Activated CD8-positive, alpha-beta T cell treated with anti-CD3 and anti-CD28 coated beads for 36 hours (primary cell): ENCODE measurements at regions not wholly inside any gene's neighbourhood (a gene's known extent, or its start where the extent isn't known, plus 50 kb on each side); places are given as distances from the start of the nearest gene placed in this dataset.

Source experiments
- ATAC-seq: fragments of 200-7000 bp; cut with Tn5 transposase; one replicate; pipeline ENCODE4 v1.10.0; 2021; ENCODE audit warnings: mild to moderate bottlenecking, moderate library complexity
- CTCF ChIA-PET: fragments of 350-600 bp; sonication (Branson Sonifier 250); formaldehyde crosslinking; loops from one replicate; lab custom pipeline; 2021; ENCODE audit warnings: antibody characterized with exemption; lab: Charles Lee
- POLR2A ChIA-PET: fragments of 350-600 bp; sonication (Branson Sonifier 250); formaldehyde crosslinking; loops from one replicate; lab custom pipeline; 2021; ENCODE audit warnings: antibody characterized with exemption; lab: Charles Lee
- DNase-seq: peaks from one replicate; pipeline ENCODE4 v3.0.0-alpha.2; 2020
- H3K27ac Mint-ChIP-seq: one replicate; pipeline ENCODE4 v1.8.0; 2021; ENCODE audit warnings: mild to moderate bottlenecking, mixed read lengths
- H3K27me3 Mint-ChIP-seq: one replicate; pipeline ENCODE4 v1.8.0; 2021; ENCODE audit warnings: mixed read lengths
- H3K36me3 Mint-ChIP-seq: one replicate; pipeline ENCODE4 v1.8.0; 2021; ENCODE audit warnings: low read depth, mixed read lengths
- H3K4me1 Mint-ChIP-seq: one replicate; pipeline ENCODE4 v1.8.0; 2021; ENCODE audit warnings: low read depth, mixed read lengths
- H3K4me3 Mint-ChIP-seq: one replicate; pipeline ENCODE4 v1.8.0; 2021; ENCODE audit warnings: mild to moderate bottlenecking, moderate library complexity, mixed read lengths
- H3K9me3 Mint-ChIP-seq: one replicate; pipeline ENCODE4 v1.8.0; 2021; ENCODE audit warnings: mixed read lengths
- intact Hi-C: fragments of 100-400 bp; cut with micrococcal nuclease; formaldehyde crosslinking; loops from one replicate; pipeline ENCODE4 v1.10.0; 2022
- TF ChIP-seq, protein P1 (sequence below): fragments of 200-600 bp; IDR thresholded peaks from one replicate; pipeline ENCODE4 v1.8.0; 2022; ENCODE audit warnings: antibody characterized with exemption, mild to moderate bottlenecking

DNA sequence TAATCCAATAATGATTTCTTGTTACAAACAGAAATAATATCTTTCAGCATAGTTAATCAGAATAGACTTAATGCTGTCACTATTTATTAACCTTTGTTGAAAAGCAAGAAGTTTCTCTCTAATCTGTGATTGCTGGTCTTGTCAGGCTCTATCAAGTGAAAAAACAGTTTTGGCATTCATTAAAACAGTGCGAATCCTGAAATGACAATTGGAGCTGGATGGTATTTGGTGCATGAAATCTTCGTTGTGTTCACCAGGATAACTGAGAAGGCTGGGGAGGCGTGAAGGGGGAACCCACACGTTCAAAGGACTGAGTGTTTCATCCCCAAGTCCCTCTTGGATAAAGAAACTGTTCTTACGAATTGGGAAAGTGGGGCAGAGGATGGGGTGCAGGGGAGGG is 190.2 kb upstream of the MYL2 start:
- CTCF ChIA-PET, result no interaction called here
- no peak overlapping the region for H3K4me3 Mint-ChIP-seq
- intact Hi-C loops, result no loop called here
- H3K9me3 Mint-ChIP-seq, result no peaks in the 10 kb centered on the region
- H3K27me3 Mint-ChIP-seq, result no peaks in the 10 kb centered on the region
- ATAC-seq, result no peak
- no peak overlapping the region for H3K27ac Mint-ChIP-seq
- H3K4me1 Mint-ChIP-seq, result peaks cover 4% of the 10 kb centered on the region
- no peak for DNase-seq
- no peaks in the 10 kb centered on the region for H3K36me3 Mint-ChIP-seq
- TF ChIP-seq, protein P1, sequence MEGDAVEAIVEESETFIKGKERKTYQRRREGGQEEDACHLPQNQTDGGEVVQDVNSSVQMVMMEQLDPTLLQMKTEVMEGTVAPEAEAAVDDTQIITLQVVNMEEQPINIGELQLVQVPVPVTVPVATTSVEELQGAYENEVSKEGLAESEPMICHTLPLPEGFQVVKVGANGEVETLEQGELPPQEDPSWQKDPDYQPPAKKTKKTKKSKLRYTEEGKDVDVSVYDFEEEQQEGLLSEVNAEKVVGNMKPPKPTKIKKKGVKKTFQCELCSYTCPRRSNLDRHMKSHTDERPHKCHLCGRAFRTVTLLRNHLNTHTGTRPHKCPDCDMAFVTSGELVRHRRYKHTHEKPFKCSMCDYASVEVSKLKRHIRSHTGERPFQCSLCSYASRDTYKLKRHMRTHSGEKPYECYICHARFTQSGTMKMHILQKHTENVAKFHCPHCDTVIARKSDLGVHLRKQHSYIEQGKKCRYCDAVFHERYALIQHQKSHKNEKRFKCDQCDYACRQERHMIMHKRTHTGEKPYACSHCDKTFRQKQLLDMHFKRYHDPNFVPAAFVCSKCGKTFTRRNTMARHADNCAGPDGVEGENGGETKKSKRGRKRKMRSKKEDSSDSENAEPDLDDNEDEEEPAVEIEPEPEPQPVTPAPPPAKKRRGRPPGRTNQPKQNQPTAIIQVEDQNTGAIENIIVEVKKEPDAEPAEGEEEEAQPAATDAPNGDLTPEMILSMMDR, result no peak
- POLR2A ChIA-PET, result interaction anchor here (0.5 kb wide), 1 partner anchor 1913 kb away, joined by 3 read pairs; no protein-coding TSS in a partner anchor

DNA sequence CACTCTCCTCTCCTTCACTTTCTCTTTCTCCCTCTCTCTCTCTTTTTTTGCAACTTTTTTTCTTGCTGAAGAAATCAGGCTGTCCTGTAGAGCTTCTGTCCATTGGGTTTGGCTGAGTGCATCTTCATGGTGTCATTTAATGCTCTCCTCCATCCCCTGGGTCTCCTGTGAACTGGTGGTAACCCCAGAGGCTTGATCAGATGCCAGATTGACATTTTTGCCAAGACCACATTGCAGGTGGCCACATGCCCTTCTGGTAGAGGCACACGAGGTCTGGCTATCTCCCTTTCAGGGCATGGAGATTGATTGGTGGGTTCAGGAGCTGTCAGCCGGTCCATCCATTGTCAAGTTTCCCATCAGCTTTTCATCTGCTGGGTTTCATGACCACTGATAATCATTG is 188.3 kb upstream of the MYL2 start:
- ChIA-PET CTCF (interaction anchor here (1.1 kb wide), 1 partner anchor 107 kb away, joined by 4 read pairs; no protein-coding TSS in a partner anchor), POLR2A (interaction anchor here (0.7 kb wide), 1 partner anchor 672 kb away, joined by 4 read pairs; no protein-coding TSS in a partner anchor)
- TF ChIP-seq, protein P1, result no peak
- Mint-ChIP-seq H3K27ac (no peak overlapping the region), H3K4me3 (no peak overlapping the region), H3K36me3 (no peaks in the 10 kb centered on the region), H3K4me1 (peaks cover 4% of the 10 kb centered on the region), H3K9me3 (no peaks in the 10 kb centered on the region), H3K27me3 (no peaks in the 10 kb centered on the region)
- DNase-seq, result no peak
- intact Hi-C loops, result no loop called here
- ATAC-seq, result no peak

DNA sequence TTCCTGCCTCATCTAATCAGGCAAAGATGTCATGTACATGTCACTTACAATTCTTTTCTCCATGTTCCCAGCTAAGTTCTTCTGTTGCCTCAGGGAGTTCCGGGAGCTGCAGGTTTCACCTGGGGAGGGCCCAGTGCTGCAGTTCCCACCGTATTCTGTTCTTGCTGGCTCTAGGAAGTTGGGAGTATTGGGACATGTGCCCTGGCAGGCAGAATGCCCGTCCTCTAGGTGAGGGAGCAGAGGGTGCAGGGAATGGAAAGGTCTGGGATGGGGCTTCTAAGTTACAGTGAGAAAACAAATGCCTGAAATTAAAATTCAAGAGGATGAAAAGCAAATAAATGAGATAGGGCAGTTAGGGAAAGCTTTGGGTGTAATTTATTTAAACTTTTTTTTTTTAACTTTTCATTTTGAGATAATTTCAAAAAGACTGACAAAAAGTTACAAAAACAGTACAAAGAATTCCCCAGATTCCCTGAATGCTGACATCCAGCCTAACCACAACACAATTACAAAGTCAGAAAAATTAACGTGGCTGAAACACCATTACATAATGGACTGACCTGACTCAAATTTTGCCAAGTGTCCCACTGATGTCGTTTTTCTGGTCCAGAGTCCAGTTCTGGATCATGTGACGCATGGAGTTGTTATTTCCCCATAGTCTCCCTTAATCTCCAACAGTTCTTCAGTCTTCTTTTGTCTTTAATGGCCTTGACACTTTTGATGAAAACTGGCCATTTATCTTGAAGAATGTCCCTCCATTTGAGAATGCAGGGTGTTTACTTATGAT is 187.2 kb upstream of the MYL2 start:
- H3K27ac Mint-ChIP-seq, result no peak overlapping the region
- intact Hi-C loops, result no loop called here
- H3K27me3 Mint-ChIP-seq, result no peaks in the 10 kb centered on the region
- H3K9me3 Mint-ChIP-seq, result no peaks in the 10 kb centered on the region
- ATAC-seq (no peak), DNase-seq (no peak)
- H3K36me3 Mint-ChIP-seq, result no peaks in the 10 kb centered on the region
- ChIA-PET CTCF (no interaction called here), POLR2A (interaction anchor here (0.6 kb wide), 1 partner anchor 153 kb away, joined by 3 read pairs; no protein-coding TSS in a partner anchor)
- H3K4me1 Mint-ChIP-seq, result peaks cover 4% of the 10 kb centered on the region
- no peak overlapping the region for H3K4me3 Mint-ChIP-seq
- TF ChIP-seq, protein P1, result no peak

DNA sequence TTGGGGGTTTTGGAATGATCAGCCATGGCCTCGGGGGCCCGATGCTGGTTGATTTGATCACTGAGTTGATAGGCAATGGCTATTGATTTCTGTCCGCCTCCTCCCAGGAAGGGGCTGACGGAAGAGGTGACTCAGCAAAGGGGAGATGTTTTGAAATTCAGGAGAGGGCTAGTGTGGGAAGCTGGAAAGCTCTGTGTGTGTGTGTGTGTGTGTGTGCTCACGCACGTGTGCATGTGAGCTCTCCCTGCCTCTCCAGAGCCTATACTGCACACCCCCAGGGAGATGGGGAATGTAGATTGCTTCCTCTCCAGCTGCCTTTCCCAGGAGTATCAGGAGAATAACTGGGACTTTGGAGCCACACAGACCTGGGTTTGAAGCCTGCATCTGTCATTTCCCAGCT is 184.9 kb upstream of the MYL2 start:
- Mint-ChIP-seq H3K4me1 (no peaks in the 10 kb centered on the region), H3K27me3 (no peaks in the 10 kb centered on the region), H3K27ac (no peak overlapping the region), H3K9me3 (no peaks in the 10 kb centered on the region), H3K4me3 (no peak overlapping the region), H3K36me3 (no peaks in the 10 kb centered on the region)
- DNase-seq (no peak), ATAC-seq (no peak)
- CTCF ChIA-PET, result no interaction called here
- TF ChIP-seq, protein P1, result no peak
- POLR2A ChIA-PET, result no interaction called here
- intact Hi-C loops, result no loop called here

DNA sequence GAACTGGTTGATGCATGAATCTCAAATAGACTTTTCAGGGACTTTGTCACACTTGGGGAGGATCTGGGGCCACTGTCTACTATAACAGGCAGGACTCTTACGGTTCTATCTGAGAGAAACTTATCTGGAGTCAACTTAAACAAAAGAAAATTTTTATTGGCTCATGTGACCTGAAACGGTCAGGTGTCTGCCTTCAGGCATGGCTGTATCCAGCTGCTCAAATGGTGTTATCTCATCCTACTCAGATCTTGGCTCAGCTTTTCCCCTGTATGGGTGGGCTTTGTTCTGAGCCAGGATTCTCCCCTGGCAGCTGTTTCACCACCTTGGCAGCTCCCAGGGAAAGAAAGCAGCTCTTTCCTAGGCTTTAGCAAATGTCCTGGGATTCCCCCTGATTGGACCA is 183.2 kb upstream of the MYL2 start:
- H3K4me1 Mint-ChIP-seq, result peaks cover 10% of the 10 kb centered on the region
- DNase-seq (no peak), ATAC-seq (no peak)
- H3K27ac Mint-ChIP-seq, result no peak overlapping the region
- TF ChIP-seq, protein P1, result no peak
- CTCF ChIA-PET, result no interaction called here
- POLR2A ChIA-PET, result no interaction called here
- no peaks in the 10 kb centered on the region for H3K9me3 Mint-ChIP-seq
- no peaks in the 10 kb centered on the region for H3K27me3 Mint-ChIP-seq
- no peaks in the 10 kb centered on the region for H3K36me3 Mint-ChIP-seq
- intact Hi-C loops, result no loop called here
- H3K4me3 Mint-ChIP-seq, result no peak overlapping the region
